ENCODE measurements at regions not wholly inside any gene's neighbourhood (a gene's known extent, or its start where the extent isn't known, plus 50 kb on each side); places are given as distances from the start of the nearest gene placed in this dataset.
"Not testable (repeated sequence)": the region's sequence is repeated elsewhere in the genome, so short reads cannot be mapped to it uniquely, and the experiment has no call there.

- TF ChIP-seq SP1 (IDR thresholded peaks at IDR 0.05; ENCODE audit: low read depth, low read length); CTCF (IDR thresholded peaks at IDR 0.05; ENCODE audit: control extremely low read depth in 1 of 3, insufficient read depth in 1 of 3, low read depth in 1 of 3, low read length in 3 of 3); SP2 (IDR thresholded peaks at IDR 0.05; ENCODE audit: low read length); RFX5 (IDR thresholded peaks at IDR 0.05; ENCODE audit: borderline replicate concordance, low read depth, low read length); BACH1 (IDR thresholded peaks at IDR 0.05; ENCODE audit: low read length); SIX5 (IDR thresholded peaks at IDR 0.05; ENCODE audit: low read depth, low read length); ASH2L (IDR thresholded peaks at IDR 0.05; ENCODE audit: low read length); JUN (IDR thresholded peaks at IDR 0.05; ENCODE audit: low read depth, low read length): not testable (repeated sequence)
Observed at GRCh38 chr21:43283925-43284221, 115.1 kb downstream of the CRYAA start.

Measured in H1 (cell line).